H1 (cell line): ENCODE measurements at regions not wholly inside any gene's neighbourhood (a gene's known extent, or its start where the extent isn't known, plus 50 kb on each side); places are given as distances from the start of the nearest gene placed in this dataset.

Experiments
- CTCF ChIA-PET: fragments of 300-600 bp; sonication (Branson Sonifier 250); formaldehyde crosslinking; loops from one replicate; lab custom pipeline; 2021; ENCODE audit not compliant: partially characterized antibody; lab: Charles Lee
- POLR2A ChIA-PET: fragments of 300-600 bp; sonication (Branson Sonifier 250); formaldehyde crosslinking; loops from one replicate; lab custom pipeline; 2021; ENCODE audit warnings: inconsistent platforms; ENCODE audit not compliant: partially characterized antibody; lab: Charles Lee
- DNase-seq, 2 experiments: peaks; one replicate each; pipeline versions ENCODE4 v3.0.0 to v3.0.0-alpha.2; 2010 to 2022; ENCODE audit warnings: low spot score in 2 of 2, low read depth in 1 of 2, mixed read lengths in 1 of 2
- FAIRE-seq: peaks from 2 replicates; lab custom pipeline; 2011; peaks lifted over from hg19 to GRCh38; lab: Jason Lieb, UNC
- H2AFZ ChIP-seq: 2 replicates; pipeline ENCODE4 v1.8.1; 2012; ENCODE audit warnings: low read length, inconsistent platforms
- H2AK5ac ChIP-seq: 2 replicates; pipeline ENCODE4 v1.6.1; 2013; ENCODE audit warnings: low read depth, low read length
- H2BK120ac ChIP-seq: replicated peaks from 2 replicates; pipeline ENCODE3; 2013; ENCODE audit warnings: low read depth, low read length, inconsistent platforms
- H2BK12ac ChIP-seq: 2 replicates; pipeline ENCODE4 v1.6.1; 2013; ENCODE audit warnings: low read depth, low read length
- H2BK15ac ChIP-seq: 2 replicates; pipeline ENCODE4 v1.6.1; 2013; ENCODE audit warnings: low read length
- H2BK20ac ChIP-seq: 2 replicates; pipeline ENCODE4 v1.6.1; 2013; ENCODE audit warnings: low read length
- H2BK5ac ChIP-seq: 2 replicates; pipeline ENCODE4 v1.6.1; 2013; ENCODE audit warnings: low read depth, low read length
- H3K14ac ChIP-seq: 2 replicates; pipeline ENCODE4 v1.6.1; 2013; ENCODE audit warnings: inconsistent platforms; ENCODE audit not compliant: insufficient read length
- H3K18ac ChIP-seq: 2 replicates; pipeline ENCODE4 v1.6.1; 2013; ENCODE audit warnings: low read length; ENCODE audit errors: extremely low read depth
- H3K23ac ChIP-seq: 2 replicates; pipeline ENCODE4 v1.6.1; 2013; ENCODE audit warnings: inconsistent platforms; ENCODE audit not compliant: insufficient read length
- H3K23me2 ChIP-seq: 2 replicates; pipeline ENCODE4 v1.6.1; 2013; ENCODE audit warnings: low read depth, low read length
- H3K27ac ChIP-seq: 2 replicates; pipeline ENCODE4 v1.6.1; 2011; ENCODE audit warnings: low read depth, low read length, inconsistent platforms
- H3K27me3 ChIP-seq, 4 experiments: replicated peaks in 1 of 4; 1 replicate in 1 of 4; 2 replicates in 3 of 4; pipeline versions ENCODE4 v1.6.1 to v1.8.1; 2011 to 2013; ENCODE audit warnings: low read length in 3 of 4, mild to moderate bottlenecking in 3 of 4, inconsistent platforms in 2 of 4, mixed read lengths in 2 of 4, moderate library complexity in 1 of 4; ENCODE audit not compliant: control insufficient read depth in 3 of 4, insufficient read depth in 3 of 4; ENCODE audit errors: extremely low read depth in 1 of 4
- H3K36me3 ChIP-seq, 4 experiments: 2 replicates each; pipeline versions ENCODE4 v1.6.1 to v1.8.1; 2011 to 2013; ENCODE audit warnings: mild to moderate bottlenecking in 4 of 4, low read length in 3 of 4, moderate library complexity in 2 of 4, control low read depth in 1 of 4, inconsistent platforms in 1 of 4; ENCODE audit not compliant: insufficient read depth in 4 of 4, control insufficient read depth in 2 of 4
- H3K4ac ChIP-seq: replicated peaks from 2 replicates; pipeline ENCODE3; 2013; ENCODE audit warnings: low read length, low read depth, mixed read lengths, inconsistent platforms; ENCODE audit not compliant: insufficient read length
- H3K4me1 ChIP-seq, 4 experiments: replicated peaks in 1 of 4; 1 replicate in 1 of 4; 2 replicates in 3 of 4; pipeline versions ENCODE4 v1.6.1 to v1.8.1; 2011 to 2013; ENCODE audit warnings: low read length in 3 of 4, inconsistent platforms in 2 of 4, mixed read lengths in 1 of 4; ENCODE audit not compliant: insufficient read depth in 4 of 4, control insufficient read depth in 3 of 4
- H3K4me2 ChIP-seq, 2 experiments: 2 replicates each; pipeline versions ENCODE4 v1.6.1 to v1.8.1; 2011 to 2013; ENCODE audit warnings: low read depth in 2 of 2, low read length in 2 of 2, control low read depth in 1 of 2, inconsistent platforms in 1 of 2, mild to moderate bottlenecking in 1 of 2; ENCODE audit not compliant: insufficient read depth in 1 of 2
- H3K4me3 ChIP-seq, 4 experiments: fragments of 200-600, 300-600 bp in 1 of 4; sonication (generic), shearing (Covaris generic), sonication (Bioruptor Twin) in 1 of 4; 2 replicates each; pipeline versions ENCODE4 v1.5.1 to v1.8.1; 2011 to 2016; ENCODE audit warnings: low read length in 4 of 4, low read depth in 3 of 4, control low read depth in 2 of 4, inconsistent platforms in 2 of 4, mild to moderate bottlenecking in 2 of 4, mixed read lengths in 1 of 4, moderate library complexity in 1 of 4; ENCODE audit not compliant: insufficient read depth in 2 of 4; ENCODE audit errors: extremely low read depth in 1 of 4
- H3K56ac ChIP-seq: replicated peaks from 2 replicates; pipeline ENCODE3; 2013; ENCODE audit warnings: low read depth, mild to moderate bottlenecking, mixed read lengths, low read length, inconsistent platforms; ENCODE audit not compliant: insufficient read length
- H3K79me1 ChIP-seq: 2 replicates; pipeline ENCODE4 v1.6.1; 2013; ENCODE audit warnings: low read depth, low read length, control low read depth
- H3K79me2 ChIP-seq, 2 experiments: 2 replicates each; pipeline versions ENCODE4 v1.6.1 to v1.8.1; 2012 to 2013; ENCODE audit warnings: low read length in 2 of 2, mild to moderate bottlenecking in 2 of 2, inconsistent platforms in 1 of 2; ENCODE audit not compliant: insufficient read depth in 2 of 2, control insufficient read depth in 1 of 2
- H3K9ac ChIP-seq, 4 experiments: replicated peaks in 1 of 4; 1 replicate in 1 of 4; 2 replicates in 3 of 4; pipeline versions ENCODE4 v1.6.1 to v1.8.1; 2011 to 2013; ENCODE audit warnings: low read depth in 3 of 4, low read length in 3 of 4, control low read depth in 2 of 4, mild to moderate bottlenecking in 2 of 4, moderate library complexity in 2 of 4, inconsistent platforms in 1 of 4; ENCODE audit errors: extremely low read depth in 1 of 4
- H3K9me3 ChIP-seq, 2 experiments: 2 replicates each; pipeline versions ENCODE4 v1.6.1 to v1.8.1; 2012 to 2013; ENCODE audit warnings: mild to moderate bottlenecking in 2 of 2, moderate library complexity in 2 of 2, control low read depth in 1 of 2, inconsistent platforms in 1 of 2, low read depth in 1 of 2, low read length in 1 of 2, mixed read lengths in 1 of 2; ENCODE audit not compliant: insufficient read depth in 2 of 2
- H4K20me1 ChIP-seq, 2 experiments: replicated peaks in 1 of 2; 2 replicates each; pipeline versions ENCODE3 to v1.8.1; 2011 to 2013; ENCODE audit warnings: inconsistent platforms in 2 of 2, low read length in 2 of 2, mild to moderate bottlenecking in 1 of 2; ENCODE audit not compliant: insufficient read depth in 2 of 2, control insufficient read depth in 1 of 2
- H4K5ac ChIP-seq: 2 replicates; pipeline ENCODE4 v1.6.1; 2013; ENCODE audit warnings: low read length, low read depth, mixed read lengths, inconsistent platforms; ENCODE audit not compliant: insufficient read length
- H4K8ac ChIP-seq: 2 replicates; pipeline ENCODE4 v1.8.0; 2013; ENCODE audit warnings: mild to moderate bottlenecking, moderate library complexity, low read length, inconsistent platforms; ENCODE audit not compliant: insufficient read depth; ENCODE audit errors: extremely low read depth
- H4K91ac ChIP-seq: replicated peaks from 2 replicates; pipeline ENCODE3; 2013; ENCODE audit warnings: low read length, mixed read lengths, inconsistent platforms; ENCODE audit not compliant: insufficient read length
- CBX5 ChIP-seq: fragments of 300-800, 300-1000 bp; sonication (generic); IDR thresholded peaks from 2 replicates; pipeline ENCODE4 v1.7.1; 2016; ENCODE audit warnings: antibody characterized with exemption, low read length, low read depth
- FOSL1 ChIP-seq: IDR thresholded peaks from 2 replicates; pipeline ENCODE4 v1.6.1; 2011; ENCODE audit warnings: mild to moderate bottlenecking, low read depth, low read length, moderate library complexity; ENCODE audit not compliant: insufficient read depth
- GTF2F1 ChIP-seq: IDR thresholded peaks from 2 replicates; pipeline ENCODE4 v1.6.1; 2012; ENCODE audit warnings: low read depth, low read length, improper control_type of control experiment, borderline replicate concordance
- KDM5A ChIP-seq: fragments of 200-600 bp; IDR thresholded peaks from 2 replicates; pipeline ENCODE4 v1.7.1; 2012; ENCODE audit warnings: mild to moderate bottlenecking, low read length, inconsistent platforms, mixed read lengths
- NANOG ChIP-seq: IDR thresholded peaks from 2 replicates; pipeline ENCODE4 v1.6.1; 2011; ENCODE audit warnings: low read length, low read depth, mild to moderate bottlenecking, inconsistent platforms; ENCODE audit not compliant: insufficient read depth, poor library complexity, severe bottlenecking
- WGBS, 2 experiments: shearing (Covaris generic) in 1 of 2; methylation state at CpG; one replicate each; pipeline versions ENCODE4 v1.1.6 to v1.1.7; 2013 to 2015; ENCODE audit warnings: low lambda C conversion rate in 2 of 2, mixed read lengths in 2 of 2, inconsistent platforms in 1 of 2, low coverage in 1 of 2, missing lambda C conversion rate in 1 of 2; ENCODE audit not compliant: insufficient replicate concordance in 2 of 2, insufficient coverage in 1 of 2, insufficient read length in 1 of 2; ENCODE audit errors: extremely low coverage in 1 of 2, missing lambda C conversion rate in 1 of 2; 5-methylcytosine and 5-hydroxymethylcytosine counted together

DNA sequence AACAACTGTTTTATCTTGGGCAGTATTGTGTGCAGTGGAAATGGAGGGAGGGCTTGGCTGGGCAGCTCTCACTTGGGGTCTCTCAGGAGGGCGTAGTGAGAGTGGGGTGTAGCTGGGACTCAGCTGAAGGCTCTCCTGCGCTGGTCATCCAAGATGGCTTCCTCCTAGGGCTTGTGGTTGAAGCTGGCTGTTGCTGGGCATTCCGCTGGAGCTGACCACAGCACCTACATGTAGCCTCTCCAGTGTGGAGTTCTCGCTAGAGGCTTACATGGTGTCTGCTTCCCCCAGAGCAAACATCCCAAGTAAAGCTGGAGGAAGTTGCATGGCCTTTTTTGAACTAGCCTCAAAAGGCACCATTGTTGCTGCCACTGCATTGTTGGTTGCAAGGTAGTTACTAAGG is 344.1 kb upstream of the MARCKS start:
- H2BK15ac ChIP-seq, result no peak overlapping the region
- DNase-seq (no peak), FAIRE-seq (no peak)
- TF ChIP-seq KDM5A, result no peak
- no peak for TF ChIP-seq NANOG
- no peak for TF ChIP-seq GTF2F1
- TF ChIP-seq CBX5, result no peak
- no peak for TF ChIP-seq FOSL1
- H3K4ac ChIP-seq, result no peak overlapping the region
- H3K79me1 ChIP-seq, result no peaks in the 10 kb centered on the region
- no peak overlapping the region for H2AK5ac ChIP-seq
- no peak overlapping the region for H4K91ac ChIP-seq
- no peaks in the 10 kb centered on the region for H3K9me3 ChIP-seq
- H2AFZ ChIP-seq, result 0 out of 2 replicates have a peak overlapping the region, but pooled peaks have one; percentile 9
- H3K27ac ChIP-seq, result no peak overlapping the region
- no peaks in the 10 kb centered on the region for H3K23me2 ChIP-seq
- POLR2A ChIA-PET, result no interaction called here
- H3K14ac ChIP-seq, result no peak overlapping the region
- H3K27me3 ChIP-seq, result no peaks in the 10 kb centered on the region
- no peak overlapping the region for H4K8ac ChIP-seq
- H4K20me1 ChIP-seq, result no peaks in the 10 kb centered on the region
- H3K56ac ChIP-seq, result no peak overlapping the region
- H3K36me3 ChIP-seq, result no peaks in the 10 kb centered on the region
- no peak overlapping the region for H2BK20ac ChIP-seq
- H2BK12ac ChIP-seq, result no peak overlapping the region
- CTCF ChIA-PET, result interaction anchor here (1.3 kb wide), 1 partner anchor 135 kb away, joined by 3 read pairs; no protein-coding TSS in a partner anchor
- H3K79me2 ChIP-seq, result no peaks in the 10 kb centered on the region
- no peaks in the 10 kb centered on the region for H3K4me1 ChIP-seq
- no peak overlapping the region for H3K4me2 ChIP-seq
- no peak overlapping the region for H3K4me3 ChIP-seq
- H2BK5ac ChIP-seq, result no peak overlapping the region
- H3K9ac ChIP-seq, result no peak overlapping the region
- H2BK120ac ChIP-seq, result no peak overlapping the region
- no peak overlapping the region for H3K18ac ChIP-seq
- H4K5ac ChIP-seq, result no peak overlapping the region
- WGBS, 2 experiments, result 90% methylated on average over 4 of the region's 4 CpGs; no CpG with 5 or more reads in 1 of the 2 experiments
- no peak overlapping the region for H3K23ac ChIP-seq
